ENCODE measurements at regions not wholly inside any gene's neighbourhood (a gene's known extent, or its start where the extent isn't known, plus 50 kb on each side); places are given as distances from the start of the nearest gene placed in this dataset.
"Not testable (repeated sequence)": the region's sequence is repeated elsewhere in the genome, so short reads cannot be mapped to it uniquely, and the experiment has no call there.

GRCh38 chr9:28445211-28445610, 871.9 kb upstream of the C9orf72 start:
- no peak for DNase-seq (ENCODE audit: low read depth)

DNA sequence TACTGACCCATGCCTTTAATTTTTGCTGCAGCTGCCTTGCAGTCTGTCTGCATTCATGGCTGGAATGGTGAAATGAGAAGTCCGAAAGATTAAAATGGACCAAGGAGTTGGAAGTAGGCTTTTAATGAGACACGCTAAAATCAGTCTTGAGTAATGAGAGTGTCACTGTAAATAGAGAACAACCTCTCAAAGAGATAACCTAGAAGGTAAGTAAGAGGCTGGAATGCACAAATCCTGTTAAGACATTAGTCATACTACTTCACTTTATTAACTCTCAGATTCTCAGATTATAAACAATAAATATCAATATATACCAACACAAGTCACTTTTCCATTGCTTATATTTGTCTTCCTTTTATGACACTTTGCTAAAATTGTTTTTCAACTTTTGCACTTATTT, 880.6 kb upstream of the C9orf72 start:
- no peak for DNase-seq (ENCODE audit: low read depth)

- DNase-seq (ENCODE audit: low read depth): no peak
These were observed 883.6 kb upstream of the C9orf72 start for GRCh38 chr9:28456861-28457260.

- DNase-seq (ENCODE audit: low read depth): no peak
These were observed 891.4 kb upstream of the C9orf72 start for GRCh38 chr9:28464481-28465216.

DNA sequence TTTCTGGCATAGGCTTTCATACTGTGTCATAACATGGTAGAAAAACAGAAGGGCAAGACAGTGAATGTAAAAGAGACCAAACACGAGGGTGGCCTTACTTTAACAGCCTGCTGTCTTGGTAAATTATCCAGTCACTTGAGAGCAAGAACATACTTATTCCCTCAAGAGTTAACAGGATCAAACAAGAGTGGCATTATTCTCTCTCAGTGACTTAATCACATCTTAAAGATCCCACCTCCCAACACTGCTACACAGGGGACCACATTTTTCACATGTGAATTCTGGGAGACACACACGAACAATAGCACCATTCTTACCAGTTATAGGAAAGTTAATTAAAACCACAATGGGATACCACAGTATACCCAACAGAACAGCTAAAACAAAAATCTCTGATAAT, 898.0 kb upstream of the C9orf72 start:
- DNase-seq (ENCODE audit: low read depth): no peak

- no peak for DNase-seq (ENCODE audit: low read depth)
These were observed 914.3 kb upstream of the C9orf72 start for GRCh38 chr9:28487561-28487960.

DNA sequence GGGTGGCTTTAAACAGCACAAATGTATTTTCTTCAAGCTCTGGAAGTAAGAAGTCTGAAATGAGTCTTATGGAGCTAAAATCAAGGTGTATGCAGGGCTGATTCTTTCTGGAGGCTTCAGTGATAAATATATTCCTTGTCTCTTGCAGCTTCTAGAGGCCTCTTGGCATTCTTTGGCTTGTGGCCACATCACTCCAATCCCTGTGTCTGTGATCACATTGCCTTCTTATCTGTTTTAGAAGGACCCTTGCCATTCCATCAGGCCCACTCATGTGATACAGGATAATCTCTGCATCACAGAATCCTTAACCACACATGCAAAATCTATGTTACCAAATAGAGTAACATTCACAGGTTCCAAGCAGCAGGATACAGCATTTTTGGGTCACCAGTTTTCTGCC, 917.8 kb upstream of the C9orf72 start:
- no peak for DNase-seq (ENCODE audit: low read depth)

GRCh38 chr9:28498168-28498567, 924.9 kb upstream of the C9orf72 start:
- not testable (repeated sequence) for DNase-seq (ENCODE audit: low read depth)

- DNase-seq (ENCODE audit: low read depth): no peak
These were observed 928.9 kb upstream of the C9orf72 start for GRCh38 chr9:28502189-28502588.

DNA sequence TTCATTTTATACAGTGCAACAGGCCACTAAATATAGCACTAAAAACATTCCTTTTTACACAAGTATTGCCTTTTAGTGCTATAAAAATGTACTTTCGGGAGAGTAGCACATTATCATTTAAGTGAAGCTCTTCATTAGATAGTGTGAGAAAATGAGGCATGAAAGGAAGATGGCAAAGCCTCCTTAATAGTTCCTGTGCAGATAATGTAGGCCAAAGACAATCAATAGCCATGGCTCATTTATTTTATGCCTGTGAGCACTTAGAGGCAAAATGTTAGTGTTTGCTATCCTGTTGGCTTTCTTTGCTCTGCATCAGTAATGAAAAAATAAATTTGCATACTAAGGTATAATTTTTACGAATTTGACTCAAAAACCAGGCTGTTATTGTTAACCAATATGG, 929.5 kb upstream of the C9orf72 start:
- DNase-seq (ENCODE audit: low read depth): no peak

DNA sequence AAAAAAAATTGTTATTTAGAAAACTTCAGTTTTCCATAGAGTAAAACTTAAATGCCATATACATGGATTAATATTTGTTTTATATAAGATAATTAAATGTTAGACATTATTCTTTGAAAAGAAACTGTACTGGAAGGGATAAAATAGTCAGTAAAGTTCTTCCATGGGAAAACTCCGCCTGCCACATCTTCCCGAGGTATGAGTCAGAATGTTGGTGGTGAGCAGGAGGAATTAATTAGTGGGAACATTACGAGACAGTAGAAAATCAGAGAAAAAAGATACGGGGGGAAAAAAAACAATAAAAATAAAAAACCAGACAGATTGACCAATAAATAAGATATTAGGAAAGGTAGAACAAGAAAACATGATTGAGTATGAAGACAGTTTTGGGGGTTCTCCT, 930.3 kb upstream of the C9orf72 start:
- DNase-seq (ENCODE audit: low read depth): no peak

DNA sequence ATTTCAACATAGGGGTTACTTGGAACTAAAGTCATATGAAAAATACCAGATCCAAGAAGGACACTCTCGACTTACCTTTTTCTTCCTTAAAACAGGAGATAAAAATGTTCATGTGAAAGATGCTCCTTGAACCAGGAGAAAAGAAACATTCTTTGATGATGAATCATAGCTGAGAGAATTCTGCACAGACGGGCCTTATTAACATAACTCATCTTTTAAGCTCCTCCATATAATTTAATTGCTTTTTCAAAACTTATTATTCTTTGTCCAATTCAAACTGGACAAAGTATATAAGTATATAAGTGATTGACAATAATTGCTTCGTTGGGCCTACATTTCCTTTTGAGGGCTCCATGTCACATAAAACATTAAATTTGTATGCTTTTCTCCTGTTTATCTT, 945.2 kb upstream of the C9orf72 start:
- DNase-seq (ENCODE audit: low read depth): no peak

DNA sequence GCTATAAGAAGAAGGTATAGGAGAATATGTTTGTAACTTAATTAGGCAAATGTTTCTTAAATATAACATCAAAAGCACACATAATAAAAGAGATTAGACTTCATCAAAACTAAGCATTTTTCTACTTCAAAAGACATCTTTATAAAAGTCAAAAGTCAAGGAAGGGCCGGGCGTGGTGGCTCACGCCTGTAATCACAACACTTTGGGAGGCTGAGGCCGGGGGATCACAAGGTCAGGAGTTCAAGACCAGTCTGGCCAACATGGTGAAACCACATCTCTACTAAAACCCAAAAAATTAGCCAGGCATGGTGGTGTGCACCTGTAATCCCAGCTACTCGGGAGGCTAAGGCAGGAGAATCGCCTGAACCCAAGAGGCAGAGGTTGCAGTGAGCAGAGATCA, 951.0 kb upstream of the C9orf72 start:
- DNase-seq (ENCODE audit: low read depth): not testable (repeated sequence)

- DNase-seq (ENCODE audit: low read depth): no peak
These were observed 954.8 kb upstream of the C9orf72 start for GRCh38 chr9:28528049-28528448.

DNA sequence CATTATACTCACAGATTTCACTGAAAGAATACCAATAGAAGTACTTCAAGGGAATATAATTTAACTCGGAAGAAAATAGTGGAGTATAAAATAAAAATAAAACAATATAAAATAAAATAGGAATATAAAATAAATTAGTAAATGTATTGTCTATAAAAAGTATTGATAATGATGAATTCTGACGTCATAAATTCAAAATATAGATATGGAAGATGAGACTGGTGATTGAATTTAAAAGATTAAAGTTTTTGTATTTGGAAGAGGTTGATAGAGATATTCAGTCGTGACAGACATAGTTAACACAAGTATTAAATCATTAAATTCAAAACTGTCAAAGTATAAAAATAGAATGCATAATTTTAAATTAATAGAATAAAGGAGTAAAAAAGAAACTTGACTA, 964.9 kb upstream of the C9orf72 start:
- no peak for DNase-seq (ENCODE audit: low read depth)

GRCh38 chr9:28539434-28540070, 966.3 kb upstream of the C9orf72 start:
- DNase-seq (ENCODE audit: low read depth): no peak

- no peak for DNase-seq (ENCODE audit: low read depth)
These were observed 969.6 kb upstream of the C9orf72 start for GRCh38 chr9:28542928-28543327.

DNA sequence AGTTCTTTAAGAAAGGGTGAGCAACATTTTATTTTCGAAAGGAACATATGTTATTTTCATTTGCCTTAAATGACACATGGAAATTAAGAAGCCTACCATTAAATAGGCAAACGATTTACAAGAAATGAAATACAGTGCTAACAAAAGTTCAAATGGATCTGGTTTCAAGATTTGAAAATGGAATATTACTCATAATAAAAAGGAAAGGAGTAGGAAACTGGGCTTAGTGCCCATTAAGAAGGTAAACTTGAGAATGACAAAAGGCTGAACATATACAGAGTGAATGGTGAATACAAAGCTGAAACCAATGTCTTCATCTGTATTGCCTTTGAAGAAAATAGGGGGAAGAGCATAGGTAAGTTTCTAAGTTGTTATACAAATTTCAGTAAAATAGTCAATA, 974.2 kb upstream of the C9orf72 start:
- DNase-seq (ENCODE audit: low read depth): no peak

DNA sequence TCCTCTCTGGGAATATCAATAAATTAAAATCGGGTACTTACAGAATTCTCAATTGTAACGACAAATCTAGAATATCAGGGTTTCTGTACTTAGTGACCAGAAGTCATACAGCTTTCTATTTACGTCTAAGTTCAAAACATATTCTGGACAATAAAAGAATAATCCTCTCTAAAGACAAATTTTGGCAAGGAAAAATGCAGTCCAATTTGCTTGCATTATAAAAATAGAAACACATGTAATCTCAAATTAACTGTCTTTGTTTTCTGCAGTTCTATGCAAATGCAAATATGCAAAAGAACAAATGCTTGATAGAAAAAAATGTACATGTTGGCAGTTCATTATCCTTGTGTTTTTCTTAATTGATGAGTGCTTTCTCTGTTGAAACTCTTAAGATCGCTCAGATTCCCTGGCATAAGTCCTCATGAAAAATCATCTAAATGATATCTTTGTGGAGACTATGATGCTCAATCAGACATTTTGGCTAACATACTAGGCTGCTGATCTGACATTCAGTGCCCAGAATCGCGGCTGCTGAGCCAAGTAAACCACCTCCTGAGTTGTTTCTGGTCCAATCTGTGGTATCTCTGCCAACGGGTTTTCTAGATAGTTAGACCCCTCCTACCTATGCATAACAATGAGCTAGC, 990.1 kb upstream of the C9orf72 start:
- DNase-seq (ENCODE audit: low read depth): no peak

- no peak for DNase-seq (ENCODE audit: low read depth)
These were observed 1010.6 kb upstream of the C9orf72 start for GRCh38 chr9:28583832-28584231.

- DNase-seq (ENCODE audit: low read depth): no peak
These were observed 1011.3 kb upstream of the C9orf72 start for GRCh38 chr9:28584542-28584941.

DNA sequence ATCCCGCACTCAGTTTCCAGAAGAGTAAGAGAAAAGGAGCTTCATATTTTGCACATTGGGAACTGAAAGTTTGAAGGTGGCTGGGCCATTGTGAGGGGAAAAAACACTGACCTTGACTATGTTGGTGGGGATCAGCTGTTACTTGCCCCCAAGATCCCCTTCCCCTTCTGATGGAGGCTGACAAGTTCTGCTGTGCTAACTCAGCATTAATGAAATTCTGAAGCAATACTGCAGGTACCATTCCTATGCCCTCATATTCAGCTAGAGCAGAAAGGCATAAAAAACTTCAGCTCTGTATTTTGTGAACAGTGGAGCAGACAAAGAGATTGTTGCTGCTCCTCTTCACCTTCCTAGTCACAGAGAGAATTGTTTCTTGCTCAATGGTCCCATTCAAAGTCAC, 1013.8 kb upstream of the C9orf72 start:
- no peak for DNase-seq (ENCODE audit: low read depth)

DNA sequence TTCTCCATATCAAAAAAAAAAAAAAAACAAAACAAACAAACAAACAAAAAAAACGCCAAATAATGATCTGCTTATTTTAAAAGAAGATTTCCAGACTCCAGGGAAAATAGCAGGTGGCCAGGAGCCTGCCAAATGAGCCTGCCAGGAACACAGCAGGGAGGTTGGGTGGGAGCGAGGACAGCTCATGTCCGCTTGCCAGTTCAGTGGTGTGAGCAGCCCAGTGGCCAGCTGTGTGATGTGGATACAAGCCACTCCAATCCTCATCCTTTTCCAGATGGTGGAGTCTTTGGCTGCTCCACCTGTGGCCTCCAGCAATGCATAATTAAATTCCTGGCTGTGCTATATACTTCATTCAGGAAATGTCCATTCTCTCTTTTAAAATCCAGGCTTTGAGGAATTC, 1025.1 kb upstream of the C9orf72 start:
- DNase-seq (ENCODE audit: low read depth): no peak

Data from RPMI7951 (cell line).